ENCODE measurements at regions not wholly inside any gene's neighbourhood (a gene's known extent, or its start where the extent isn't known, plus 50 kb on each side); places are given as distances from the start of the nearest gene placed in this dataset.
A peak's percentile ranks its signal among the peaks of the same experiment; 100 is the strongest.

DNA sequence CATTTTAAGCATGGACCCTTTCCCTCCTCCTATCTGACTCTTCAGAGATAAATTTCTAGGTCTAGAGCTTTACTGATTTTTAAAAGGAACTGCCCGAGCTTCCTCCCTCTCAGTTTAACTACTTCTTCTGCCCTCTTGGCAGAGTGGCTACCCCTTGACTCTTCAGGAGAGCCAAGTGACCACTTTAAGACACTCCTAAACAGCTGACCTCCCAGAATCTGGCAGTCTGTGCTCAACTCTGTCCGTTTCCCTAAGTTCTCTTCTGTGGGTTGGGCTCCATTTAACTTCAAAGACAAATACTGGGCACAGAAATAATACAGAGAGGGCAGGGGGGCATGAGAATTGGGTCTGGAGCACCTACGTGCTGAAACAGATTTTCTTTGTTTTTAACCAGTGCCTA lies 196.3 kb upstream of the FOXD3 start:
- DNase-seq: no peak

DNA sequence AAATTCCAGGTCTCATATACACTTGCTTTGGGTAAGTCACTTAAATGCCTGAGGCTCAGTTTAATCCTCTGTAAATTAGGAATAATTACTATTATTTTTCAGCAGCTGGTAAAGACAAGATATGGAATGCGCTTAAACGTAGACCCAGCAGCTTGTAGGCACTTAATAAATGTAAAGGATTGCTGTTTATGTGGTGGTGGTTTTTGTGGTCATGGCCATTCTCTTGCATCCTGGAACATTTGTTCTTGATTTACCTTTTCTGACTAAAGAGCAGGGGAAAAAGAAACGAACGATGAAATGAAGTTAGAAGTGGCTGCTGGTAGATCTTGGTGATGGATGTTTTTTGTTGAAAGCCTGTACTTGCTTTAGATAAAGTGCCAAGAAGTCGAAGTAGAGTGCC lies 195.0 kb upstream of the FOXD3 start:
- no peak for DNase-seq

DNA sequence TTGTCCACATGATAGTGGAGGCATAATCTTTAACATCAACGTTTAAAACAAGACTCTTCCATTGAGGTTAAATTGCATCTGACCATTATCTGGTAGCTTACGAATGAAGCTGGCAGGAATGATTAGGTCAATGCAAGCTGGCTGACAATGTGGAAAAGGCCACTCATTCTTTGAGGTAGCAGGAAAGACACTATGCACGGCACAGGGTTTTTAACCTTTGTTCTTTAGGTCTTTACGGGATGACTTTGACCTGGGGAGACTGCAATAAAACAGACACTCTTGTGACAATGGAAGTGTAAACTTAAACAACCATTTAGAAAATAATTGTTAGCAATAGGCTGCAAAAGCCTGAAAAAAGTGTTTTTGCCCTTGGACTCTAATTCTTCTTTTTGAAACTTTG lies 193.8 kb upstream of the FOXD3 start:
- DNase-seq: no peak

DNA sequence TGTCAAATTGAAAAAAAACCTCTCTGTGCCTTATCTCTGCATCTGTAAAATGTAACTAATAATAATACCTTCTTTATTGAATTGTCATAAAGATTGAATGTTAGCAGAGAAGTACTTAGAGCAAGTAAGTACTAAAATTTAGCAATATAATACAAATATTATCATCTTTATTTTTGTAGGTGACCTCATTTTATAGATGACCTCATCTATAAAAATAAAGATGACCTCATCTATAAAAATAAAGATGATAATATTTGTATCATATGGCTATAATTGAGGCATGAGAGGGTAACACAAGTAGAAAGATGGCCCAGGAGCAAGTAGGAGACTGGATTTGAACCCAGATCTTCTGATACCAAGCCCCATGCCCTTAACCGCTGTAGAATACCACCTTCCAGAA lies 193.2 kb upstream of the FOXD3 start:
- no peak for DNase-seq

DNA sequence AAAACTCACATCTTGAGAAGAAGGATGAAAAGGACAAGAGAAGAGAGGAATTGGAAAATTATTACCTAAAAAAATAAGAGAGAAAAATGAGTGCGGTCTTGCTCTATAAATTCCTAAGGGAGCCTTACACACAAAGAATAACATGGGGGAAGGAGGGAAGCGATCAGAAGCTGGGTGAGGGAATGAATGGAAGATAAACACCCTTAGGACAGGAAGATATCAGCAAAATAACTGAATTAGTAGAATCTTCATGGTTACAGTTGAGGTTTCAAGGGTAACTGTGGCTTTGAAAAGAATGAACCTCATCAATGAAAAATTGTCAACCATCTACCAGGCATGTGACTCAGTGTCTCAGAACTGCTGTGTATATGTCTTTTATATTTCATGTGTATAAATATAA lies 192.5 kb upstream of the FOXD3 start:
- DNase-seq: no peak

DNA sequence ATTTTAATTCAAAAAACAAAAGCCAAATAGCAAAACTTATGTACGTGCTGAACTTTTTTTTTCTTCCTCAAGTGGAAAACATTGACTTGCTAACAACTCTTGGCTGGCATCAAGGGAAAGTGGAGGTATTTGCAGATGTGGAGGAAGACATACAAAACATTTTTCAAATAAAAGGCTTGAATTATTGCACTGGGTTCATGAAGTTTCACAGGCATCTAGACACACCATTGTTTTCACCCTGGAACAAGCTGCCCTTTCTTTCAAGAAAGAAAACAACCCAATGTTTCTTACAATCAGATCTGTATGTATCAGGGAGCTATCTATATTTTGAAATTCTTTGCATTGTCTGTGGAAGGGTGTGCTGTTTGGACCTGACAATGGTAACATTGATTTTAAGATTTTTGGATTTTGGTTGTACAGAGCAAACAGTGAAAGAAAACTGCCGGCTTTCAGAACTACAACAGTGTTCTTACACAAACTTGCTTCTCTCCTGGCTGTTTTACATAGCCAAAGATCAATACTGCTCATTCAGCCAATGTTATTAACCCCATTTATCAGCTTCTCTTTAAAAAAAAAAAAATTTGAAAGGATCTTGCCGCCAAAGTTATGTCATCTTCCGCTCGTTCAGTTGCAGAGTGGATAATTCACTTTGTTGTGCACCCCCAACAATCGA lies 187.7 kb upstream of the FOXD3 start:
- no peak for DNase-seq

DNA sequence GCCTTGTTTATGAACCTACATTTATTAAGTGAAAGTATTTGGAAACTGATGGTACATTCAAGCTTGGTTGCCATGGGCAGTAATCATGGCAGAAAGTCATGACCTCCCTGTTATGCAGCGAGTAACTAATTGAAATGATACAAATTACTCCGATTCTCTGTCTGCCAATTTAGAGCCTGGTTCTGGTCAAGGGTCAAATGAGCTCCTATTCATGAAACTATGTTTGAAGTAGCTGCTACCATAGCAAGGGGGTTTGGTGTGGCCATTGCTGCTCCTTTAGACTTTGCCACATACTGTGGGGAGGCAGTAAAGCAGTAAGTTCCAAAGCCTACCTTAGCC lies 187.2 kb upstream of the FOXD3 start:
- peak; percentile 75 for DNase-seq

DNA sequence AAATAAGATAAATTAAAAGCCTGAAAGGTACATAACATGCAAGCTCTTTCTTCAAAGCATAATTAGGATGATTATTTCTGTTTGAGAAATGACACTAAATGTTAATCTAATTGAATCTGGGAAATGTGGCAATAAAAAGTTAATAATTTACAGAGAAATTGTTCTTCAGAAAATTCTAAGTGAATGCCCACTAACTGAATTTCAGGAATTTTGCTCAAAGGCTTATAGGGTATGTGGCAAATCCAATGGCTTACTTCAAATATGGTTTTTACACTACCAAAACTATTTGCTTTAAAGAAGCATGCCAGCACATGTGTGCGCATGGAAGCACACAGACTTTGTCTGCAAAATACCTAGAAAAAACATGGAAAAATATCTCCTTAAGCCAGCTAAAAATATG lies 186.6 kb upstream of the FOXD3 start:
- no peak for DNase-seq

DNA sequence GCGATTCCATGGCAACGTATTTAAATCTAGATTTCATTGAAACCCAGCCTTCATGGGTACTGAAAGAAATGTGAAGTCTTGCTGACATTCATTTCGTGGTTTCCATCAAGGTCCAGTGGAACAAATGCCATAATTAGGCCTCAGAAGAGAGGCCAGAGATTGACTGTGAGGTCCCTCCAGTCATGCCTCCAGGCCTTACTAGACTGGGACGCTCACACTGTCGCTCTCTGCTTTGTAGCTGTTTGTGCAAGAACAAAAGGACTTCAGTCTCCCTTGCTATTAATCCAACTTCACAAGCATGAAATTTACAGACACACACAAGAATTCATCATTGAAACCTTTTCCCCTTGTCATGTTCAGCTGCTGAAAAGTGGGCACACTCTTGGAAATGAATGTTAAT lies 180.4 kb upstream of the FOXD3 start:
- DNase-seq: no peak

DNA sequence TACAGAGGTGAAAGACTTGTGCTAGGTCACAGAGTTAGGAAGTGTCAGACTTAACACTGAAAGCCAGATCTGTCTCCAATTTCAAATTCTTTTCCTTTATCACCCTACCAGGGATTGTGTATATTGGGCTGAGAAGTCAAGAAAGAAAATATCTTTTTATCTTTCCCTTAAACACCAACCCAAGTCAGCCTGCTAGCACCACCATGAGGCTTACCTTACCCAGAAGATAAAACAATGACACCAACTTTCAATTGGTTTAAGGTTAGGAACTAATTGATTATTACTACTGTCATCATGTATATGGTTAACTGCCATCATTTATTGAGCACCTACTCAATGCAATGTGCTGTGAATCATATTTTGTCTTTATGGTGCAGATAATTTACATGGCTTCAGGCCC lies 178.9 kb upstream of the FOXD3 start:
- no peak for DNase-seq

DNA sequence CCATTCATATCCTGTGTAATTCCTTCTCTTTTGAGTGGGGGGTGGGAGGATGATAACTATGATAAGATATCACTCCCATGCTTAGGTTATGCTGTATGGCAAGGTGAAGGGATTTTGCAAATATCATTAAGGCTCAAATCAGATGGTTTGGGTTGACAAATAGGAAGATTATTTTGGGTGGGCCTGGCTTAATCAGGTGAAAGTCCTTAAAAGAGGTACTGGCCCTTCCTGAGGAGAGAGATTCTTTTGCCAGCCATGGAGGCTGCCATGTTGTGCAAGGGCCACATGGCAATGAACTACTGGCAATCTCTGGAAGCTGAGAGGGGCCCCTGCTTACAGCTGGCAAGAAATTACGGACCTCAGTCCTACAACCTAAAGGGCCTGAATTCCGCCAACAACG lies 174.6 kb upstream of the FOXD3 start:
- no peak for DNase-seq

DNA sequence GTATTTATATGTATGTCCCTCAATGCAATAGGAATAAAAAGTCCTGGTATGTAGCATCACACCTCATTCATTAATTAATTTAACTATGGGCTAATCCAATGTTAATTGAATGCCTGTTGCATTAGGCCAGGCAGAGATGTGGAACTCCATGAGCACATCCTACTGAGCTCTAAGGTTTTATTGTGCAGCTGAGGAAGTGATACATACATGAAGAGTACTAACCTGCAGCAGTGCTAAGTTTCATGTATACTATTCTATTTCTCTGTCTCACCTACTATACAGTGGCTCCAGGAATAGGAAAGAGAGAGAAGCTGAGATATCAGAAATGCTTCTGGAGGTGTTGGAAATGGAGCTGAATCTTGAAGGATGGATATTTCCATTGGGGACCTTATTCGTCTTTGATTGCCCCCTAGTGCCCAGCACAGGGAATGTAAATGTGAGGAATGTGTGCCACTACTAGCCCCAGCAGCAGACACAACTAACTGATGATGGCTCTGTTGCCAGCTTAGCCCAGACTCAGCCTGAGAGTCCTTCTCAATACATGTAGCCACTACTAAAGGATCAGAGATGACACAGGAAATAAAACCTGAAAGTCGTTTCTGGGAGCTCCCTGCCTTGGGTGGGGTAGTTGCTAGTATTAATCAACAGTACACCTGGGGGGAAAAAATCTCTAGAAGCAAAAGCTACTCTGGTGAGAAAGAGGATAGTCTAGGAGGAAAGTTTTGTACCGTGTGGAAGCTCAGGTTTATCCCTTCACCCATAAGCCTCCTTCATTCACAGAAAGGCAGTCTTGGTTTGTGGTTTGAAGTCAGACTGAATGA lies 173.3 kb upstream of the FOXD3 start:
- peak; percentile 53 for DNase-seq

DNA sequence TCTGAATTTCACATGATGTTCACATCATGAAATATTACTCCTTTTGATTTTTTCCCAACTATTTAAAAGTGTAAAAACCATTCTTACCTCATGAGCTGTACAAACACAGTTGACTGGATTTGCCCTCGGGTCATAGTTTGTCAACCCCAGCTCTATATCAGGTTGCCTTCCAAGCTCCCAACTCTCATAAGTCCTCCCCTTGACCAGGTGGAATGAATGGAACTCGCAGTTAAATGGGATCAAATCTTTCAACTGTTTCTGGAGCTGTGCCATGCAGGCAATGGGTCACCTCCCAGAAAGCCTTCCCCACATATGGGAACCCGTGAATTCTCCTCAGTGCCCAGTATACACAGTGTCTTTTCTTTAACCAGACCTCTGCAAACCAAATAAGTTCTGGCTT lies 169.8 kb upstream of the FOXD3 start:
- DNase-seq: no peak

DNA sequence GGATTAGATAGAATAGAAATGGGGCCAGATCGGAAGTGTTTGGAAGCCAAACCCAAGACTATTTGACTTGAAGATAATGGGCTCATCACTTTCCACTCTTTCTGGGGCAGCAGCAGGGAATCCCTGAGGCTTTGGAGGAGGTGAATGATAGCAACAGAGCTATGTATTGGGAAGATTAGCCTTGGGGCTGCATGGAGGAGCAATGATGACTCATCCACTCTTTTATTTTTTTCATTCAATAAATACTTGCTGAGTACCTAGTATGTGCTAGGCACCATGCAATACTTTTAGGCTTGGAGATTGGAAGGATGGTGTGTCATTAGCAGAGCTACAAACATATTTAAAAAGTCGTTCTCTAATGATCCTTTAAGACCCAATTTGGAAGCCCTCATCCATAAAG lies 166.9 kb upstream of the FOXD3 start:
- no peak for DNase-seq

DNA sequence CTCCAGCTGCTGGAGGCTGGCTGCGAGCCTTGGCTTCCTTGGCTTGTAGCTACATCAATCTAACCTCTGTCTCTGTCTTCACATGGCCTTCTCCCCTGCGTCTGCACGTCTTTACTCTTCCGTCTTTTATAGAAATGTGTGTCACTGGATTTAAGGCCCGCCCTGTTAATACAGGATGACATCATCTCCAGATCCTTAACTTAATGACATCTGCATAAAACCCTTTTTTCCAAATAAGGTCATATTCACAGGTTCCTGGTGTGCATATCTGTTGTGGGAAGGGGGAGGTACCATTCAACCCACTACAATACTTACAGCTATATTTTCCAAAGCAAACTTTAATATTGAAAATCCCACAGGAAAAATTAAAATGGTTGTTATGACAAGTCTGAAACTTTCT lies 165.3 kb upstream of the FOXD3 start:
- no peak for DNase-seq

DNA sequence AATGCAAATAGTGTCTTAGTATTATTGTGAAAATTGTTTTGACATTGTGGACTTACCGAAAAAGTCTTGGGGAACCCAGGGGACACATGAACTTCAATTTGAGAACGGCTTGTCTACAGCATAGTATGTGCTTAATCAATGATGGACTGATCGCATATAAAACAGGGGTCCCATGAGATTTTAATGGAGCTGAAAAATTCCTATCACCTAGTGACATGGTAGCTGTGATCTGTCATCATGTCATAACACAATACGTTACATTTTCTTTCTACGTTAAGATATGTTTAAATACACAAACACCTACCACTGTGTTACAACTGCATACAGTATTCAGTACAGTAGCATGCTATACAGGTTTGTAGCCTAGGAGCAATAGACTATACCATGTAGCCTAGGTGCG lies 153.3 kb upstream of the FOXD3 start:
- DNase-seq: no peak

DNA sequence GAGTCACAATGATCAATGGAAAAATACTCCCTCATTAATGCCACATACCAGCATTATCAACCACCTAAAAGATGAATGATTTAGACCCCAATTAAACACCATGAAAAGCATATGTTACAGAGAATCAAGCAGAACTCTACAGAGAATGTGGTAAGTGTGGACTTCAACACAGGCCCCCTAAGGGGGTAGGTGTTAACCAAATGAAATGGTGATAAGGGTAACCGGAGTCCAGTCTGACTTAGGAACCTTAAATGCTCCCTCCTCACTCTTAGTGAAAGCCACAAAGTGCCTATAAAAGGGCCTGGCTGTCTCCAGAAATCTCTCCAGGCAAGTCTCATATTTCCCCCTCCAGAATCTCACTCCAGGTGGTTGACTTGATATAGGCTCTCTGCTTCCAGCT lies 149.2 kb upstream of the FOXD3 start:
- DNase-seq: no peak

DNA sequence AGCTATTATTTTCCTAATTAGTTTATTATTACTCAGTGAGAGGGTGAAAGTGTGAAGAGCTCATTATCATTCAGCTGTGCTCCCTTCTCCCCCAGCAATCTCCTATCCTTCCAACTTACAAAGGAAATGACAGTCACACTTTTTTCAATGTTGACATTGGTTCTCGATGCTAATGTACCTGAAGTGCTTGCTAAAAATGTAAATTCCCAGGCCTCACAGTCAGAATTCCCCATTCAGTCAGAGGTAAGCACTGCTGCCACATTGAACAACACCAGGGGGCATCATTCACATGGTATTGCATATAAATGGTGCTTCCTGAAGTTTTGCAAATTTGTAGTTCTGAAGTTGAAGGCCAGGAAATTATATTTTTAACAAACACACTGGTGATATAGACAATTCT lies 132.7 kb upstream of the FOXD3 start:
- DNase-seq: no peak

DNA sequence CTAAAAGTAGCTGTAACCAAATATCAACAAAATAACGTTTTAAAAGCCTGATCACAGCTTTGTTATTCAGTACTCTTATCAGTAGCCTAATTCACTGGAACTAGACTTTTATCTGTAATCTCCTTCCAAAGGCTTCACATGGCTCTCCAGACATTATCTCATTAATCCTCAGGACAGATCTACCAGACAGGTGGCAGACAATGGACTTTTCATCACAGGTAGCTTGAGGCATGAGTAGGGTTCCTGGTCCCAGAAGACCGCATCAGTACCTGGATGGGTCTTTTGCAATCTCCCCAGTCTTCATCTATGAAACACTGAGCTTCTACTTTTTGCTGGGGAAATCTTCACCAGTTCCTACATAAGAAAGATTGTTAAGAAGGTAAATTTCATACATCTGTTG lies 132.2 kb upstream of the FOXD3 start:
- no peak for DNase-seq

DNA sequence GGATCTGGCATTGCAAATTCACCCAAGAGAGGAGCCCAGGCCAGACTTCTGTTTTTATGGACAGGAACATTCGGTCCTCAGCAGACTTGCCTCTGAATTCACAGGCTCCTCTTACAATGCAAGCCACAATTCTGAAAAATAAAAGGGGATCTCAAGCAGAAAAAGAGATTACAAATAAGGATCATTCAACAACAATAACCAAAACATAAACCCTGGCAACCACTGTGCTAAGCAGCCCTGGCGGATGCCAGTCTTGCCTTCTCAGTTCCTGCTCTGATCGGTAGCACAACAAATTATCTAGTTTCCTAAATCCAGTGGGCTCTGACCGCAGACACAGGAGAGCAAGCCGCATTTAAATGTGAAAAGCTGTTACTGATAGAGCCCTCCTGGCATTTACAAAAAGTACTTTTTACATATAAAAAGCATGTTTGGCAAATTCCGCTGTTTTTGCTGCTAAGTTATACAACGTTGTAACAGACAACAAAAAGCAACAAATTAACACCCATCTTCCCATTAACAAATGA lies 123.4 kb upstream of the FOXD3 start:
- peak; percentile 16 for DNase-seq

DNA sequence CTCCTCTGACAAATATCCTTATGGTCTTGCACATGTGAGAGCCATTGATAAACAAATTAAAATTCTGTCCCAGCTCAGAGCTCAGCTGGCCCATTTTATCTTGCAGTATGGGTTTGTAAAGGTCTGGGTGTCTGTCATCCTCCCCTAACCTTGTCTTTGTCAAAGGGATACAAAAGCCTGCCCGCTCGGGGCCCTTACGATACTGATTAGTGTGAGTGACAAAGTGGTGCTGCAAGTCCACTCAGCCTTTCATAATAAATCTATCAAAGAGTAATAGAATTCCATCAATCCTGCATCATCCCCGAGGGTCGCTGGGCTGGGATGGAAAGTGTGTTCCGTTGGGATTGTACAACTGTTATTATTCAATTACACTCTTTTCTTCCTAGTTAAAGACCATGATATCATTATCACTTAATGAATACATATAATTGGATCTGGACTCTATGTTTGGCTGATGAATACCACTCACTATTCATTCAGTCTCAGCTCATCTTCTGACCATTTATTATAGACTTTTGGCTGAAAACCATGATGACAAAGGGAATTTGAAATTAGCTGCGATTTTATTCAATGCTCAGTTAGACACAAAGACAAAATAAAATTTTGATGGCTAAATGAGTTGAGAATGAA lies 122.5 kb upstream of the FOXD3 start:
- peak; percentile 78 for DNase-seq

DNA sequence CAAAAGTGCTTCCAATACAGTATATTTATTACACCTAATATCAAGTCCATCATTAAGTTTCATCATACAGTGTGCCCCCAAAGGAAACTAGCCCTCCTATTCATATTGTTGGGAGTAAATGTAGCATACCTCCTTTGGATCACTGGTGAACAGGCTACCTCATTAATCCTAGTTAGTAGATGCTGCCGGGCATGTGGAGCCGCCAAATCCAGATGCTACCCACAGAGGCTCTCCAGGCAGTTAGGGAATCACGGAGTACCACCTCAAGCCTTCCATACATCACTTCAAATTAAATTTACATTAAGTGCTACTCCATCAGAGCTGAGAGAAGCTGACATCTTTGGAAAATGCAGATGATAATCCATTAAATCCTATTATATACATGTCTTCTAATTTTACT lies 121.7 kb upstream of the FOXD3 start:
- DNase-seq: peak; percentile 56

DNA sequence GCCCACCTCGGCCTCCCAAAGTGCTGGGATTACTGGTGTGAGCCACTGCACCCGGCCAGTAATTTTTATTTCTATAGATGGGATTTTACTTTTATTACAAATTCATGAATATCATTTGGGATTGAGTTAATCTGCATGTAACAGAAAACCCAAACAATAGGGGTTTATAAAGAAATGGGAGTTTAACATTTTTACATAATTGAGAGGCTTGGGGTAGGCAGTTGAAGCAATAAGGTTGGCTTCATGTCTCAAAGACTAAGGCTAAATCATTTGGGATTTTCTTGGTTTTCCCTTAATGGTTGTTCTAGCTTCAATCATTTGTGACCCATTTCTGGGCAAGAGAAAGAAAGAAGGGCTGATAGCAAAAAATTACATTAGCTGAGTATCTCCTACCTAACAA lies 118.7 kb upstream of the FOXD3 start:
- DNase-seq: no peak

DNA sequence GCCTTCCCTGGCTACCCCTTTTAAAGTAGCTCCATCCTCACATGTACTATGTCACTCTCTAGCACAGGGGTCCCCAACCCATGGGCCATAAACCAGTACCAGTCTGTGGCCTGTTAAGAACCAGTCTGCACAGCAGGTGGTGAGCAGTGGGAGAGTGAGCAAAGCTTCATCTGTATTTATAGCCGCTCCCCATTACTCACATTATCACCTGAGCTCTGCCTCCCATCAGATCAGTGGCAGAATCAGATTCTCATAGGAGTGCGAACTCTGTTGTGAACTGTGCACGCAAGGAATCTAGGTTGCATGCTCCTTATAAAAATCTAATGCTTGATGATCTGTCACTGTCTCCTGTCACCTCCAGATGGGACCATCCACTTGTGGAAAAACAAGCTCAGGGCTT lies 116.6 kb upstream of the FOXD3 start:
- DNase-seq: no peak

Data from eye (tissue), 1 donor.